ENCODE measurements at regions not wholly inside any gene's neighbourhood (a gene's known extent, or its start where the extent isn't known, plus 50 kb on each side); places are given as distances from the start of the nearest gene placed in this dataset.
"Not testable (repeated sequence)": the region's sequence is repeated elsewhere in the genome, so short reads cannot be mapped to it uniquely, and the experiment has no call there.

DNA sequence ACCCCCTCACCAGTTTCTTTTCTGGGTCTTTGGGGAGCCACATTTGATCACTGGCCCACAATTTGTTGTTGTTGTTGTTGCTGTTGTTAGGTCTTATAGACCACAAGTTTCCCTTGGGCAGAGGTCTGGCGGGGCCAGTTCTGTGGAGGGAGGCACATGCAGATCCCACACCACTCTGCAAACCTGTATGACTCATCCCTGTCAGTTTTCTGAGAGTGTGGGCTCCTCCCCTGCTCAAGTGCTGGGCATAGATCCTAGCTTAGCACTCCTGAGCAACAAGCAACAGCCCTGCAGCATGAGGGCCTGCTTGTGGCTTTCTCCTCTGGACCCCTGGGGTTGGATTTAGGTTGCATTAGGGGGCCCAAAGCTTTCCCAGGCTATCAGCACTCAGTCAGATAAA, 411.1 kb upstream of the HTR1E start:
- TF ChIP-seq, protein P1, sequence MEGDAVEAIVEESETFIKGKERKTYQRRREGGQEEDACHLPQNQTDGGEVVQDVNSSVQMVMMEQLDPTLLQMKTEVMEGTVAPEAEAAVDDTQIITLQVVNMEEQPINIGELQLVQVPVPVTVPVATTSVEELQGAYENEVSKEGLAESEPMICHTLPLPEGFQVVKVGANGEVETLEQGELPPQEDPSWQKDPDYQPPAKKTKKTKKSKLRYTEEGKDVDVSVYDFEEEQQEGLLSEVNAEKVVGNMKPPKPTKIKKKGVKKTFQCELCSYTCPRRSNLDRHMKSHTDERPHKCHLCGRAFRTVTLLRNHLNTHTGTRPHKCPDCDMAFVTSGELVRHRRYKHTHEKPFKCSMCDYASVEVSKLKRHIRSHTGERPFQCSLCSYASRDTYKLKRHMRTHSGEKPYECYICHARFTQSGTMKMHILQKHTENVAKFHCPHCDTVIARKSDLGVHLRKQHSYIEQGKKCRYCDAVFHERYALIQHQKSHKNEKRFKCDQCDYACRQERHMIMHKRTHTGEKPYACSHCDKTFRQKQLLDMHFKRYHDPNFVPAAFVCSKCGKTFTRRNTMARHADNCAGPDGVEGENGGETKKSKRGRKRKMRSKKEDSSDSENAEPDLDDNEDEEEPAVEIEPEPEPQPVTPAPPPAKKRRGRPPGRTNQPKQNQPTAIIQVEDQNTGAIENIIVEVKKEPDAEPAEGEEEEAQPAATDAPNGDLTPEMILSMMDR (IDR thresholded peaks at IDR 0.05; ENCODE audit: control insufficient read depth, extremely low read depth, insufficient read depth), result no peak
- H3K4me3 ChIP-seq (ENCODE audit: low read depth, low read length), result no peak overlapping the region
- no peak for DNase-seq (ENCODE audit: low read depth)

DNA sequence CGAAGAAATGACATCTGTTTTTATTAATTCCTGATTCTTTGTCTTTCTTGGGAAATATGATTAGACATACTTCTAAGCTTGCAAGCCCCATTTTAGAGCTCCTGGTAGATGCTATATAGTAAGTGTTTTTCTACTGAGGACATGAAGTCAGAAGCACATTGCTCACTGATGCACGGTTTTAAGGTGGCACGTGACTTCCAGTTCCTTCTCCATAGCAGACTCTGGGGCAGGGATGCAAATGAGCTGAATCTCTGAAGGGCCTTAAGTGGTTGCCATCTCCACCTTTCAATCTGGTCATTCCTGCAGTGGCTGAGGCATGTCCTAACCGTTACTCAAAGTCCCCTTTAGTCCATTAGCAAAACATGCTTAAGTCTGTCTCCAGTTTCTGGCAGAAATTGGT, 421.2 kb upstream of the HTR1E start:
- TF ChIP-seq, protein P1 (IDR thresholded peaks at IDR 0.05; ENCODE audit: control insufficient read depth, extremely low read depth, insufficient read depth), result no peak
- no peak overlapping the region for H3K4me3 ChIP-seq (ENCODE audit: low read depth, low read length)
- no peak for DNase-seq (ENCODE audit: low read depth)

DNA sequence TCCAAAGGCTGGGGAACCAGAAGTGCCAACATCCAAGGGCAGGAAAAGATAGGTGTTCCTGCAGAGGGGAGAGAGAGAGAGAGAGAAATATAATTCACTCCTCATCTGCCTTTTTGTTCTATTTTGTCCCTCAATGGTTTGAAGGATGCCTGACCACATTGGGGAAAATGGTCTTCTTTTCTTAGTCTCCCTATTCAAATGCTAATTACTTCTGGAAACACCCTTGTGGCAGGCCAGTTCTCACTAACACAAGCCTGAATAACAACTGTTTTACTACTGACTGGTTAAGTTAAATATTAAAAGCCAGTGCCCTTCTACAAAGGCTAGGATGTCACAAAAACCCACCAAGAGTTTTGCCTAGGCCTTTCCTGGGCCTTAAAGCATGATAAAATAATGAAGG, 425.4 kb upstream of the HTR1E start:
- no peak for DNase-seq (ENCODE audit: low read depth)
- H3K4me3 ChIP-seq (ENCODE audit: low read depth, low read length), result no peak overlapping the region
- TF ChIP-seq, protein P1 (IDR thresholded peaks at IDR 0.05; ENCODE audit: control insufficient read depth, extremely low read depth, insufficient read depth), result no peak

DNA sequence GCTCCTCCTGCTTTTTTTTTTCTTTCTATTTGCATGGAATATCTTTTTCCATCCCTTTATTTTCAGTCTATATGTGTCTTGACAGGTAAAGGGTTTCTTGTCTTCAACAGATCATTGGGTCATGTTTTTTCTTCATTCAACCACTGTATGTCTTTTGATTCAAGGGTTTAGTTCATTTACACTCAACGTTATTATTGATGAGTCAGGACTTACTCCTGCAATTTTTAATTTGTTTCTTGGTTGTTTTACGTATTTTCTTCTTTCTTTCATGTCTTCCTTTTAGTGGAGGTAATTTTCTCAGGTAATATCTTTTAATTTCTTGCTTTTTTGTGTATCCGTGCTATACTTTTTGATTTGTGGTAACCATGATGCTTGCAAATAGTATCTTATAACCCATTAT, 429.1 kb upstream of the HTR1E start:
- no peak overlapping the region for H3K4me3 ChIP-seq (ENCODE audit: low read depth, low read length)
- DNase-seq (ENCODE audit: low read depth), result no peak
- TF ChIP-seq, protein P1 (IDR thresholded peaks at IDR 0.05; ENCODE audit: control insufficient read depth, extremely low read depth, insufficient read depth), result no peak

DNA sequence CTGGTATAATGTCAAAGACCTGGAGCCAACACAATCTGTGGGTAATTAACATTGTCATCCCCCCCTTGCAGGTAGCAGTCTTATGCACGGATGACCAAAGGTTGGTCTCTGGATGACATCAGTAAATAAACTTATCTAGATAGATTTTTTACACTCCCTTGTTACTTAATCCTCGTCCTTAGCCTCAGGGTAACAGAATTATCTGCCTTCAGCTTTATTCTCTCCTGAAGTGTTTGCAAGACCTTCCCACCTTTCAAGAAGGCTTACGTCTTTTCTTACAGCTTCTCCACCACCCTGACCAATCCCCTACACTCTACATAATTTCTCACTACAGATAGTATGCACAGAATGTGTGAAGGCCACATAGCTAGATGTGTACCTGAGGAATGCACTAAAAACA, 434.8 kb upstream of the HTR1E start:
- no peak for DNase-seq (ENCODE audit: low read depth)
- TF ChIP-seq, protein P1 (IDR thresholded peaks at IDR 0.05; ENCODE audit: control insufficient read depth, extremely low read depth, insufficient read depth), result no peak
- no peak overlapping the region for H3K4me3 ChIP-seq (ENCODE audit: low read depth, low read length)

DNA sequence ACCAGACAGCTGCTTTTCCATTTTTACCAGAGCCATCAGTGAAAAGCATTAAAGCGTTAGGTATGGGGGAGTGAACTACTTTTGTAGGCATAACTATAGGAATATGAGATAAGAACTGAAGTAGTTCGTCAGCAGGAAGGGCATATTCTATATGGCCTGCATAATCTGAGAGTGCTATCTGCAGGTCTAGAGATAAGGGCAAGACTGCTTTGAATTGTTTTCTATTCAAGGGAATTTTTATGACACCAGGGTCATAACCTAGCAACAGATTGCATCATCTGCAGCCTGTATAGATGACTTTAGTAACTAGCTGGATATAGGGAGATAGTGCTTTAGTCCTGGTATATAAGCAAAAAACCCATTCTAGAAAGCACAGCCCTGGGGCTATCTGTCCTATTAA, 437.3 kb upstream of the HTR1E start:
- DNase-seq (ENCODE audit: low read depth), result no peak
- TF ChIP-seq, protein P1 (IDR thresholded peaks at IDR 0.05; ENCODE audit: control insufficient read depth, extremely low read depth, insufficient read depth), result no peak
- H3K4me3 ChIP-seq (ENCODE audit: low read depth, low read length), result no peak overlapping the region

DNA sequence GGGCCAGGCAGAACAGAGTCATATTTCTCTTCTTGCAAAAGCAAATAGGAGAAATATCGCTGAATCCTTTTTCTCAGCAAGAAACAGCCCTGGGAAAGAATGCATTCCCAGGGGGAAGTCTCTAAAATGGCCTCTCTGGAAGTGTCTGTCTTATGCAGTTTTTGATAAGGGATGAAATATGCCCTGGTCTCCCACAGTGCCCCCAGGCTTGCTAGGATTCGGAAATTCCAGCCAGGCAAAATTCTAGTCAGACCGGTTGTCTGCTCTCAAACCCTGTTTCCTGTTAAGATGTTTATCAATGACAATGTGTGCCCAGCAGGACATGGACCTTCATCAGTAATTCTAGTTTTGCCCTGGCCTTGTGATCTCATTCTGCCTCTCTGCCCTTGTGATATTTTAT, 448.3 kb upstream of the HTR1E start:
- DNase-seq (ENCODE audit: low read depth), result peak; percentile 14

More for the DNA sequence above, 448.3 kb upstream of the HTR1E start:
- H3K4me3 ChIP-seq (ENCODE audit: low read depth, low read length), result not testable (repeated sequence)
